HG03064 (cell line): ENCODE measurements at regions not wholly inside any gene's neighbourhood (a gene's known extent, or its start where the extent isn't known, plus 50 kb on each side); places are given as distances from the start of the nearest gene placed in this dataset.
"Not testable (repeated sequence)": the region's sequence is repeated elsewhere in the genome, so short reads cannot be mapped to it uniquely, and the experiment has no call there.

Experiments used
- ATAC-seq: cut with Tn5 transposase; IDR thresholded peaks from one replicate; pipeline ENCODE4 v1.9.1; 2021; ENCODE audit warnings: low read depth; ENCODE audit not compliant: unreplicated experiment

- no peak for ATAC-seq
Observed at GRCh38 chr9:28929433-28929832, 1356.2 kb upstream of the C9orf72 start.

GRCh38 chr9:28930766-28931165 is 1357.5 kb upstream of the C9orf72 start:
- ATAC-seq, result no peak

GRCh38 chr9:28934111-28934510 is 1360.8 kb upstream of the C9orf72 start:
- ATAC-seq, result no peak

- no peak for ATAC-seq
Observed at GRCh38 chr9:28938981-28939380, 1365.7 kb upstream of the C9orf72 start.

GRCh38 chr9:28941856-28942255 is 1368.6 kb upstream of the C9orf72 start:
- ATAC-seq, result no peak

GRCh38 chr9:28942941-28943340 is 1369.7 kb upstream of the C9orf72 start:
- no peak for ATAC-seq

- no peak for ATAC-seq
Observed at GRCh38 chr9:28946648-28947047, 1373.4 kb upstream of the C9orf72 start.

GRCh38 chr9:28951945-28952344 is 1378.7 kb upstream of the C9orf72 start:
- ATAC-seq, result no peak

- no peak for ATAC-seq
Observed at GRCh38 chr9:28956116-28956880, 1383.0 kb upstream of the C9orf72 start.

- ATAC-seq, result no peak
Observed at GRCh38 chr9:28960602-28961001, 1387.3 kb upstream of the C9orf72 start.

GRCh38 chr9:28961623-28962022 is 1388.3 kb upstream of the C9orf72 start:
- no peak for ATAC-seq

GRCh38 chr9:28967226-28967625 is 1393.9 kb upstream of the C9orf72 start:
- no peak for ATAC-seq

GRCh38 chr9:28970241-28970654 is 1397.0 kb upstream of the C9orf72 start:
- ATAC-seq, result no peak

- no peak for ATAC-seq
Observed at GRCh38 chr9:28971881-28972280, 1398.6 kb upstream of the C9orf72 start.

- no peak for ATAC-seq
Observed at GRCh38 chr9:28976250-28976649, 1403.0 kb upstream of the C9orf72 start.

GRCh38 chr9:28976684-28977083 is 1403.4 kb upstream of the C9orf72 start:
- ATAC-seq, result no peak

- no peak for ATAC-seq
Observed at GRCh38 chr9:28981129-28981528, 1407.8 kb upstream of the C9orf72 start.

- ATAC-seq, result no peak
Observed at GRCh38 chr9:28981711-28982110, 1408.4 kb upstream of the C9orf72 start.

- ATAC-seq, result no peak
Observed at GRCh38 chr9:28984016-28984415, 1410.7 kb upstream of the C9orf72 start.

- ATAC-seq, result not testable (repeated sequence)
Observed at GRCh38 chr9:28990009-28990408, 1416.7 kb upstream of the C9orf72 start.

- ATAC-seq, result no peak
Observed at GRCh38 chr9:28999057-28999456, 1425.8 kb upstream of the C9orf72 start.

- ATAC-seq, result no peak
Observed at GRCh38 chr9:28999806-29000205, 1426.5 kb upstream of the C9orf72 start.

- no peak for ATAC-seq
Observed at GRCh38 chr9:29001006-29001405, 1427.7 kb upstream of the C9orf72 start.
